ENCODE measurements at regions not wholly inside any gene's neighbourhood (a gene's known extent, or its start where the extent isn't known, plus 50 kb on each side); places are given as distances from the start of the nearest gene placed in this dataset.

GRCh38 chr4:166153548-166153947 is 280.5 kb downstream of the TLL1 start:
- DNase-seq (ENCODE audit: insufficient read length, low spot score) (no peak), FAIRE-seq (no peak)
- no peak for TF ChIP-seq CTCF (IDR thresholded peaks at IDR 0.05; ENCODE audit: insufficient read depth, missing control alignments)

GRCh38 chr4:166162327-166162726 is 289.3 kb downstream of the TLL1 start:
- TF ChIP-seq CTCF (IDR thresholded peaks at IDR 0.05; ENCODE audit: insufficient read depth, missing control alignments), result no peak
- DNase-seq (ENCODE audit: insufficient read length, low spot score) (no peak), FAIRE-seq (no peak)

- FAIRE-seq, result peak; percentile 97
- peak; percentile 15 for DNase-seq (ENCODE audit: insufficient read length, low spot score)
- TF ChIP-seq CTCF (IDR thresholded peaks at IDR 0.05; ENCODE audit: insufficient read depth, missing control alignments), result peak; percentile 81
Measured at GRCh38 chr4:166165829-166166420, 292.9 kb downstream of the TLL1 start.

GRCh38 chr4:166169111-166169510 is 296.1 kb downstream of the TLL1 start:
- TF ChIP-seq CTCF (IDR thresholded peaks at IDR 0.05; ENCODE audit: insufficient read depth, missing control alignments), result peak; percentile 15
- no peak for FAIRE-seq
- DNase-seq (ENCODE audit: insufficient read length, low spot score), result no peak

GRCh38 chr4:166172619-166173018 is 299.6 kb downstream of the TLL1 start:
- no peak for DNase-seq (ENCODE audit: insufficient read length, low spot score)
- FAIRE-seq, result no peak
- TF ChIP-seq CTCF (IDR thresholded peaks at IDR 0.05; ENCODE audit: insufficient read depth, missing control alignments), result no peak

GRCh38 chr4:166174717-166175490 is 301.9 kb downstream of the TLL1 start:
- FAIRE-seq, result no peak
- no peak for DNase-seq (ENCODE audit: insufficient read length, low spot score)
- no peak for TF ChIP-seq CTCF (IDR thresholded peaks at IDR 0.05; ENCODE audit: insufficient read depth, missing control alignments)

- FAIRE-seq (peak; percentile 25), DNase-seq (ENCODE audit: insufficient read length, low spot score) (no peak)
- TF ChIP-seq CTCF (IDR thresholded peaks at IDR 0.05; ENCODE audit: insufficient read depth, missing control alignments), result no peak
Measured at GRCh38 chr4:166182145-166182544, 309.1 kb downstream of the TLL1 start.

Measured in D721Med (cell line).